ENCODE measurements at regions not wholly inside any gene's neighbourhood (a gene's known extent, or its start where the extent isn't known, plus 50 kb on each side); places are given as distances from the start of the nearest gene placed in this dataset.

DNA sequence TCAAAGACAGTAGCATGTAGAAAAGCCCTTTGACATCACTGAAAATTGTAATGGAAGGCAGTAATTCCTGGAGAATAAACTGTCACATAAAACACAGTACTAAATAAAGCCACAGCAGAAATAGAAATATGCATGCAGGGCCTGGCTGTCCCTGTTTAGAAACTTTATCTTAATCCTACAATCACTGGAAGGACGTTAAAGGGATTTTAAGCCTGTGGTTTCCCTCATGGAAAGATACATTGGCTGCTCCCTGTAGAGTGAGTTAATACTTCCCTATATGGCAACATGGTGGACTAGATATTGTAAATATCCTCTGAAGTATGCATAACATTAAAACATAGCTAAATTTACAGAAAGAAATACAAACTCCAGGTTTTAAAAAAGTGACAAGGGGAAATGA, 1334.9 kb upstream of the CELF2 start:
- no peak overlapping the region for H2AFZ ChIP-seq (ENCODE audit: low read depth, low read length)
- no peak overlapping the region for H3K4me2 ChIP-seq (ENCODE audit: insufficient read depth, low read length)
- H3K4me1 ChIP-seq (ENCODE audit: control insufficient read depth, extremely low read depth, insufficient read depth, low read length): no peaks in the 10 kb centered on the region
- no TSS peak for BruUV-seq (replicated peaks)
- H3K79me2 ChIP-seq (ENCODE audit: control insufficient read depth, insufficient read depth, low read length): no peaks in the 10 kb centered on the region
- no peak for TF ChIP-seq POLR2A (IDR thresholded peaks at IDR 0.05; ENCODE audit: low read depth, low read length)
- TF ChIP-seq FOS (IDR thresholded peaks at IDR 0.05; ENCODE audit: borderline replicate concordance, insufficient read depth, low read length): no peak
- TF ChIP-seq MYC (IDR thresholded peaks at IDR 0.05; ENCODE audit: low read depth, low read length): no peak
- no peak for TF ChIP-seq POLR2AphosphoS5 (IDR thresholded peaks at IDR 0.05; ENCODE audit: insufficient read depth, low read depth, low read length)
- CTCF ChIA-PET: no interaction called here
- DNase-seq (ENCODE audit: low read depth, low spot score): no peak
- POLR2A ChIA-PET: no interaction called here
- no peak overlapping the region for H3K27ac ChIP-seq (ENCODE audit: insufficient read depth, low read depth, low read length)
- no peaks in the 10 kb centered on the region for H3K27me3 ChIP-seq (ENCODE audit: control insufficient read depth in 2 of 2, insufficient read depth in 2 of 2, low read length in 2 of 2)
- H3K36me3 ChIP-seq (ENCODE audit: control insufficient read depth in 2 of 2, extremely low read depth in 1 of 2, insufficient read depth in 2 of 2, low read length in 2 of 2): no peaks in the 10 kb centered on the region
- no peak overlapping the region for H3K9ac ChIP-seq (replicated peaks; ENCODE audit: extremely low read depth, insufficient read depth, low read length)
- H3K9me1 ChIP-seq (replicated peaks; ENCODE audit: control insufficient read depth, extremely low read depth, insufficient read depth, low read length): no peaks in the 10 kb centered on the region
- H3K9me3 ChIP-seq (replicated peaks; ENCODE audit: control insufficient read depth, insufficient read depth, low read length): no peaks in the 10 kb centered on the region
- no peak overlapping the region for H3K4me3 ChIP-seq (replicated peaks in 1 of 3; ENCODE audit: insufficient read depth in 1 of 3, low read depth in 1 of 3, low read length in 3 of 3)
- intact Hi-C loops (cut with micrococcal nuclease): no loop called here
- dilution Hi-C loops (cut with MboI; ENCODE audit: extremely low pct_ligation_motif_present, low sequenced_read_pairs): no loop called here
- FAIRE-seq: no peak
- H4K20me1 ChIP-seq (replicated peaks; ENCODE audit: control insufficient read depth, extremely low read depth, insufficient read depth, low read length): no peaks in the 10 kb centered on the region

- H3K4me2 ChIP-seq (ENCODE audit: insufficient read depth, low read length): no peak overlapping the region
- no peaks in the 10 kb centered on the region for H4K20me1 ChIP-seq (replicated peaks; ENCODE audit: control insufficient read depth, extremely low read depth, insufficient read depth, low read length)
- dilution Hi-C loops (cut with MboI; ENCODE audit: extremely low pct_ligation_motif_present, low sequenced_read_pairs) (no loop called here), intact Hi-C loops (cut with micrococcal nuclease) (no loop called here)
- FAIRE-seq (no peak), DNase-seq (ENCODE audit: low read depth, low spot score) (no peak)
- ChIA-PET POLR2A (no interaction called here), CTCF (no interaction called here)
- no peak overlapping the region for H2AFZ ChIP-seq (ENCODE audit: low read depth, low read length)
- no peaks in the 10 kb centered on the region for H3K9me3 ChIP-seq (replicated peaks; ENCODE audit: control insufficient read depth, insufficient read depth, low read length)
- no TSS peak for BruUV-seq (replicated peaks)
- no peak overlapping the region for H3K4me3 ChIP-seq (replicated peaks in 1 of 3; ENCODE audit: insufficient read depth in 1 of 3, low read depth in 1 of 3, low read length in 3 of 3)
- H3K36me3 ChIP-seq (ENCODE audit: control insufficient read depth in 2 of 2, extremely low read depth in 1 of 2, insufficient read depth in 2 of 2, low read length in 2 of 2): no peaks in the 10 kb centered on the region
- H3K27me3 ChIP-seq (ENCODE audit: control insufficient read depth in 2 of 2, insufficient read depth in 2 of 2, low read length in 2 of 2): no peaks in the 10 kb centered on the region
- no peaks in the 10 kb centered on the region for H3K4me1 ChIP-seq (ENCODE audit: control insufficient read depth, extremely low read depth, insufficient read depth, low read length)
- no peak overlapping the region for H3K9ac ChIP-seq (replicated peaks; ENCODE audit: extremely low read depth, insufficient read depth, low read length)
- H3K9me1 ChIP-seq (replicated peaks; ENCODE audit: control insufficient read depth, extremely low read depth, insufficient read depth, low read length): no peaks in the 10 kb centered on the region
- no peak overlapping the region for H3K27ac ChIP-seq (ENCODE audit: insufficient read depth, low read depth, low read length)
- TF ChIP-seq EZH2 (IDR thresholded peaks at IDR 0.05; ENCODE audit: borderline replicate concordance, low read depth, low read length, severe bottlenecking): no peak
- TF ChIP-seq MYC (IDR thresholded peaks at IDR 0.05; ENCODE audit: low read depth, low read length): no peak
- no peak for TF ChIP-seq POLR2AphosphoS5 (IDR thresholded peaks at IDR 0.05; ENCODE audit: insufficient read depth, low read depth, low read length)
- no peak for TF ChIP-seq GATA2 (IDR thresholded peaks at IDR 0.05; ENCODE audit: insufficient read depth, insufficient read length, low read depth, low read length)
- no peak for TF ChIP-seq JUN (IDR thresholded peaks at IDR 0.05; ENCODE audit: borderline replicate concordance, insufficient read depth, insufficient read length, low read depth)
- TF ChIP-seq, protein P1, sequence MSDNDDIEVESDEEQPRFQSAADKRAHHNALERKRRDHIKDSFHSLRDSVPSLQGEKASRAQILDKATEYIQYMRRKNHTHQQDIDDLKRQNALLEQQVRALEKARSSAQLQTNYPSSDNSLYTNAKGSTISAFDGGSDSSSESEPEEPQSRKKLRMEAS (IDR thresholded peaks at IDR 0.05; ENCODE audit: insufficient read depth, insufficient read length): no peak
- no peak for TF ChIP-seq POLR2A (IDR thresholded peaks at IDR 0.05; ENCODE audit: low read depth, low read length)
- no peak for TF ChIP-seq FOS (IDR thresholded peaks at IDR 0.05; ENCODE audit: borderline replicate concordance, insufficient read depth, low read length)
- no peak for TF ChIP-seq CTCF (IDR thresholded peaks at IDR 0.05; ENCODE audit: extremely low read depth in 1 of 2, insufficient read depth in 1 of 2, low read depth in 1 of 2, low read length in 2 of 2)
- H3K79me2 ChIP-seq (ENCODE audit: control insufficient read depth, insufficient read depth, low read length): no peaks in the 10 kb centered on the region
These were observed 1333.5 kb upstream of the CELF2 start for GRCh38 chr10:9684186-9684585.

Measured in endothelial cell of umbilical vein (primary cell).